Caco-2 (cell line): ENCODE measurements at regions not wholly inside any gene's neighbourhood (a gene's known extent, or its start where the extent isn't known, plus 50 kb on each side); places are given as distances from the start of the nearest gene placed in this dataset.

ENCODE experiments used
- BruUV-seq: library from RNA; stranded (reverse); fragments of 400-500 nt; replicated peaks from 2 replicates; lab custom pipeline; 2021; lab: Mats Ljungman, UMichigan
- CTCF ChIA-PET: fragments of 300-600 bp; sonication (Branson Sonifier 250); formaldehyde crosslinking; loops from one replicate; lab custom pipeline; 2022; ENCODE audit warnings: antibody characterized with exemption; lab: Charles Lee
- POLR2A ChIA-PET: fragments of 300-600 bp; sonication (Branson Sonifier 250); formaldehyde crosslinking; loops from one replicate; lab custom pipeline; 2022; ENCODE audit warnings: antibody characterized with exemption; lab: Charles Lee
- DNase-seq, 2 experiments: peaks; one replicate each; pipeline versions ENCODE4 v3.0.0 to v3.0.0-alpha.2; 2020 to 2022
- H3K27me3 ChIP-seq: replicated peaks from 2 replicates; pipeline ENCODE4 v1.6.0; 2011; ENCODE audit warnings: low read length; ENCODE audit not compliant: control insufficient read depth, insufficient read depth
- H3K36me3 ChIP-seq: 2 replicates; pipeline ENCODE4 v1.5.1; 2011; ENCODE audit warnings: low read length; ENCODE audit not compliant: control insufficient read depth, insufficient read depth
- H3K4me1 ChIP-seq: fragments of 250-450 bp; sonication (Bioruptor Pico); 2 replicates; pipeline ENCODE4 v1.5.1; 2020; ENCODE audit warnings: mild to moderate bottlenecking
- H3K4me3 ChIP-seq: 2 replicates; pipeline ENCODE4 v1.5.1; 2011; ENCODE audit warnings: low read depth, mild to moderate bottlenecking, control low read depth, low read length
- H3K9me3 ChIP-seq: fragments of 250-450 bp; sonication (Bioruptor Pico); 2 replicates; pipeline ENCODE4 v1.5.1; 2020; ENCODE audit warnings: mild to moderate bottlenecking, moderate library complexity
- H3K27ac Mint-ChIP-seq: one replicate; pipeline ENCODE4 v1.8.0; 2022; ENCODE audit warnings: mixed read lengths; ENCODE audit not compliant: unreplicated experiment
- H3K27me3 Mint-ChIP-seq: one replicate; pipeline ENCODE4 v1.8.0; 2022; ENCODE audit warnings: mixed read lengths; ENCODE audit not compliant: insufficient read depth, unreplicated experiment
- H3K36me3 Mint-ChIP-seq: one replicate; pipeline ENCODE4 v1.8.0; 2022; ENCODE audit warnings: mild to moderate bottlenecking, mixed read lengths; ENCODE audit not compliant: insufficient read depth, unreplicated experiment
- H3K4me1 Mint-ChIP-seq: one replicate; pipeline ENCODE4 v1.8.0; 2022; ENCODE audit warnings: low read depth, mixed read lengths; ENCODE audit not compliant: unreplicated experiment
- H3K4me3 Mint-ChIP-seq: one replicate; pipeline ENCODE4 v1.8.0; 2022; ENCODE audit warnings: mild to moderate bottlenecking, moderate library complexity, mixed read lengths; ENCODE audit not compliant: unreplicated experiment
- H3K9me3 Mint-ChIP-seq: one replicate; pipeline ENCODE4 v1.8.0; 2022; ENCODE audit warnings: mixed read lengths; ENCODE audit not compliant: unreplicated experiment
- intact Hi-C: fragments of 100-400 bp; cut with micrococcal nuclease; formaldehyde crosslinking; loops from one replicate; pipeline ENCODE4 v1.10.0; 2022; ENCODE audit not compliant: unreplicated experiment
- TF ChIP-seq, protein P1 (sequence below), 2 experiments: fragments of 200-600 bp in 1 of 2; IDR thresholded peaks; 1 replicate in 1 of 2; 2 replicates in 1 of 2; pipeline versions ENCODE4 v1.5.1 to v1.8.0; 2011 to 2022; ENCODE audit warnings: antibody characterized with exemption in 1 of 2, control low read depth in 1 of 2, inconsistent platforms in 1 of 2, low read depth in 1 of 2, low read length in 1 of 2, mild to moderate bottlenecking in 1 of 2, moderate library complexity in 1 of 2; ENCODE audit not compliant: insufficient read depth in 1 of 2, severe bottlenecking in 1 of 2, unreplicated experiment in 1 of 2

DNA sequence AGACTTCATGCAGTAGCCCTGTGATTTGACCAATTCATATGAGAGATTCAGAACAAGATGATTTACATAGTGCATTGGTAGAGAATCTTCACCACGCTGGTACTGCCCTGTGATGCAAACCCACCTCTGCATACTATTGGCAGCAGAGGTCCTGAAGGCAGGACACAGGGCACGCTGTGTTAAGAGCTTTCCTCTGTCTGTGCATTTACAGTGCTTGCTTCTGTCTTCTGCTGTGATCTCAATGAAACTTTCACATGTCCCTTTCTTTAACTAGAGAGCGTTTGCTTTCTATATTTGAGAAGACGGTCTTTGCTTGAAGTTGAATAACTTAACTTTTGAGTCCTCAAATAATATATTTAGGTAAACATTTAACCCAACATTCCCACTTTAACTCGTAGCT, 219.0 kb upstream of the SPRY2 start:
- no peak overlapping the region for H3K4me3 ChIP-seq
- Mint-ChIP-seq H3K4me1 (no peaks in the 10 kb centered on the region), H3K9me3 (no peaks in the 10 kb centered on the region), H3K27ac (no peak overlapping the region), H3K4me3 (no peak overlapping the region), H3K27me3 (peaks cover 6% of the 10 kb centered on the region), H3K36me3 (no peaks in the 10 kb centered on the region)
- H3K9me3 ChIP-seq = no peaks in the 10 kb centered on the region
- TF ChIP-seq, protein P1, sequence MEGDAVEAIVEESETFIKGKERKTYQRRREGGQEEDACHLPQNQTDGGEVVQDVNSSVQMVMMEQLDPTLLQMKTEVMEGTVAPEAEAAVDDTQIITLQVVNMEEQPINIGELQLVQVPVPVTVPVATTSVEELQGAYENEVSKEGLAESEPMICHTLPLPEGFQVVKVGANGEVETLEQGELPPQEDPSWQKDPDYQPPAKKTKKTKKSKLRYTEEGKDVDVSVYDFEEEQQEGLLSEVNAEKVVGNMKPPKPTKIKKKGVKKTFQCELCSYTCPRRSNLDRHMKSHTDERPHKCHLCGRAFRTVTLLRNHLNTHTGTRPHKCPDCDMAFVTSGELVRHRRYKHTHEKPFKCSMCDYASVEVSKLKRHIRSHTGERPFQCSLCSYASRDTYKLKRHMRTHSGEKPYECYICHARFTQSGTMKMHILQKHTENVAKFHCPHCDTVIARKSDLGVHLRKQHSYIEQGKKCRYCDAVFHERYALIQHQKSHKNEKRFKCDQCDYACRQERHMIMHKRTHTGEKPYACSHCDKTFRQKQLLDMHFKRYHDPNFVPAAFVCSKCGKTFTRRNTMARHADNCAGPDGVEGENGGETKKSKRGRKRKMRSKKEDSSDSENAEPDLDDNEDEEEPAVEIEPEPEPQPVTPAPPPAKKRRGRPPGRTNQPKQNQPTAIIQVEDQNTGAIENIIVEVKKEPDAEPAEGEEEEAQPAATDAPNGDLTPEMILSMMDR (IDR thresholded peaks at IDR 0.05; ENCODE audit: insufficient read depth in 1 of 2, low read depth in 1 of 2, low read length in 1 of 2, severe bottlenecking in 1 of 2, unreplicated experiment in 1 of 2) = no peak
- BruUV-seq = no TSS peak
- H3K27me3 ChIP-seq = no peaks in the 10 kb centered on the region
- intact Hi-C loops = no loop called here
- H3K36me3 ChIP-seq = no peaks in the 10 kb centered on the region
- DNase-seq = no peak
- ChIA-PET POLR2A (no interaction called here), CTCF (no interaction called here)
- no peaks in the 10 kb centered on the region for H3K4me1 ChIP-seq

DNA sequence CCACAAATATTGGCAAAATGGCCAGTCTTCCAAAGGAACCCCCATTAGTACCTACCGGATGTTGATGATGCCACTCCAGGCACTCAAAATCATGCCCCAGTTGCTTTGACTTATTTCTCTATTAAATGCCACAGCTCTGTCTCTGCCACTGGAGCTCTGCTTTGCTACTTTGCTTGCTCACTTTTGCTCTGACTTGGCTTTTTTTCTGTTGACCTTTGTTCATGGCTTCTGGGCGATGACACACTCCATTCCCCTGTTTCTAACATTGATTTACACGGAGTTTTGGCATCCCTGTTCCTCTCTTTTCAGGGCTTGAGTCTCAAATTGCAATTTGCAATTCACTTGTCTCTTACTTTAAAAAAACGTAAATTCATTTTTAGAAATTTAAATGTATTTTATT, 217.1 kb upstream of the SPRY2 start:
- no peaks in the 10 kb centered on the region for H3K27me3 Mint-ChIP-seq
- H3K9me3 Mint-ChIP-seq = no peaks in the 10 kb centered on the region
- intact Hi-C loops = no loop called here
- Histone ChIP-seq H3K27me3 (no peaks in the 10 kb centered on the region), H3K36me3 (no peaks in the 10 kb centered on the region), H3K9me3 (no peaks in the 10 kb centered on the region), H3K4me3 (no peak overlapping the region), H3K4me1 (no peaks in the 10 kb centered on the region)
- no TSS peak for BruUV-seq
- POLR2A ChIA-PET = no interaction called here
- no peaks in the 10 kb centered on the region for H3K36me3 Mint-ChIP-seq
- no peaks in the 10 kb centered on the region for H3K4me1 Mint-ChIP-seq
- peak in 1 of 2 experiments; percentile 3 for DNase-seq
- H3K4me3 Mint-ChIP-seq = no peak overlapping the region
- no peak overlapping the region for H3K27ac Mint-ChIP-seq
- TF ChIP-seq, protein P1 (IDR thresholded peaks at IDR 0.05; ENCODE audit: insufficient read depth in 1 of 2, low read depth in 1 of 2, low read length in 1 of 2, severe bottlenecking in 1 of 2, unreplicated experiment in 1 of 2) = no peak
- CTCF ChIA-PET = no interaction called here

DNA sequence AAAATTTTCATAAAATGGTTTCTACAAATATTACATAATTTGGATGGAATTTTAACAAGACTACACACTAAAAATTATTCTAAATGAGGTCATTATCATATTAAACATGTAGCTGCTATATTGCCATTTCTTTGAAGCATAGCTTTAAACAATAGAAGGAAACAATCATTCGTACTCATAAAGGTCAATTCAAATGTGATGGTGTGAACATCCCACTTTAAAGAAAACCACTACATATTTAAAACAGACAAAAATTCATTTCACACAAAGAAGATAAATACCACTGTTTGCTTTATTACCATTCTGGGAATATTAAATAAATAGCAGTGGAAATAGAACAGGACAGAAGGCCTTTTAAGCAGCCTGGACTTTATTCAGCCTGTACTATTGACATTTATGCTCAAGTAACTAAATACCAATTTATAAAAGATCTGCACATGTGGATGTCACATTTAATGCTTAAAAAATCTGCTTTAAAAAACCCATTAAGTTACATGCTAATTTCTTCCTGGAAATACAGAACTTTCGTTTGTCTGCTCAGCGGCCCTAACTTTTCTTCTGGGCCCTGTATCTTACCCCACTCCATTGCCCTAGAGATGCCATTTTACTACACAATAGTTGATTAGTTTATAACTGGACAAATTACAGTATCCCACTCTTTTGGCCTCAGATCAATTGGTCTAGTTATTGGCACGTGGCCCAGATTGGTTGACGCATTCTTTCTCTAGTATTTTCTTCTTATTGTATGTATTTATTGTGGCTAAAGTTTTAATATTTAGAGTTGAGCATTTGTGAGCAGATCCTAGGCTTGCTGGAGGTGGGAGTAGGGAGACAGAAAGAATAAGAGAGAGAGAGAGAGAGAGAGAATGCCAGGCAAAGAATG, 215.1 kb upstream of the SPRY2 start:
- Mint-ChIP-seq H3K27ac (no peak overlapping the region), H3K9me3 (no peaks in the 10 kb centered on the region), H3K4me1 (no peaks in the 10 kb centered on the region), H3K27me3 (peaks cover 2% of the 10 kb centered on the region), H3K4me3 (no peak overlapping the region), H3K36me3 (no peaks in the 10 kb centered on the region)
- no TSS peak for BruUV-seq
- H3K36me3 ChIP-seq = no peaks in the 10 kb centered on the region
- no peaks in the 10 kb centered on the region for H3K9me3 ChIP-seq
- ChIA-PET CTCF (no interaction called here), POLR2A (no interaction called here)
- TF ChIP-seq, protein P1 (IDR thresholded peaks at IDR 0.05; ENCODE audit: insufficient read depth in 1 of 2, low read depth in 1 of 2, low read length in 1 of 2, severe bottlenecking in 1 of 2, unreplicated experiment in 1 of 2) = no peak
- H3K27me3 ChIP-seq = no peaks in the 10 kb centered on the region
- intact Hi-C loops = no loop called here
- DNase-seq = no peak
- no peak overlapping the region for H3K4me3 ChIP-seq
- H3K4me1 ChIP-seq = no peaks in the 10 kb centered on the region
